HG03280 (cell line): ENCODE measurements at regions not wholly inside any gene's neighbourhood (a gene's known extent, or its start where the extent isn't known, plus 50 kb on each side); places are given as distances from the start of the nearest gene placed in this dataset.

Experiments
- ATAC-seq: cut with Tn5 transposase; IDR thresholded peaks from one replicate; pipeline ENCODE4 v1.9.1; 2021; ENCODE audit warnings: mild to moderate bottlenecking, moderate library complexity; ENCODE audit not compliant: unreplicated experiment

- ATAC-seq = no peak
Measured at GRCh38 chr10:30127120-30127541, 67.7 kb upstream of the JCAD start.

DNA sequence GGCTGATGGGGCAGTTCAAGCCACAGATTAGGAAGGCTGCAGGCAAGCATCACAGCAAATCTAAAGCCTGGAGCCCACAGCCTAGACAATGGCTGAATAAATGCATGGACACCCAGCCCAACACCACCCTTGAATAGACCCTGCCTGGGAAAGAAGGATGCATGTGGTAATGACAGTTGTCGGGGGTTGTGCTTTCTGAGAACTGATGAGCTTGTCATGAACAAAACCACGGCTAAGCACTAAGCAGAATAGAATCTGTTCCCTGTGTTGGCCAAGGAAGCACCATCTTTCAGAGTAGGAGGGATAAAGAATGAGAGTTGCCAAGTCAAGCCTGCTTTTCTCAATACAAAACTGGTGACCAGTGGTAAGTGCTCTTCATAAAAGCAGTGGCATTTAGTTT, 66.1 kb upstream of the JCAD start:
- ATAC-seq = no peak

GRCh38 chr10:30124704-30125103, 65.3 kb upstream of the JCAD start:
- no peak for ATAC-seq

- ATAC-seq = no peak
Measured at GRCh38 chr10:30121401-30121800, 62.0 kb upstream of the JCAD start.

GRCh38 chr10:30118590-30118989, 59.2 kb upstream of the JCAD start:
- ATAC-seq = no peak

DNA sequence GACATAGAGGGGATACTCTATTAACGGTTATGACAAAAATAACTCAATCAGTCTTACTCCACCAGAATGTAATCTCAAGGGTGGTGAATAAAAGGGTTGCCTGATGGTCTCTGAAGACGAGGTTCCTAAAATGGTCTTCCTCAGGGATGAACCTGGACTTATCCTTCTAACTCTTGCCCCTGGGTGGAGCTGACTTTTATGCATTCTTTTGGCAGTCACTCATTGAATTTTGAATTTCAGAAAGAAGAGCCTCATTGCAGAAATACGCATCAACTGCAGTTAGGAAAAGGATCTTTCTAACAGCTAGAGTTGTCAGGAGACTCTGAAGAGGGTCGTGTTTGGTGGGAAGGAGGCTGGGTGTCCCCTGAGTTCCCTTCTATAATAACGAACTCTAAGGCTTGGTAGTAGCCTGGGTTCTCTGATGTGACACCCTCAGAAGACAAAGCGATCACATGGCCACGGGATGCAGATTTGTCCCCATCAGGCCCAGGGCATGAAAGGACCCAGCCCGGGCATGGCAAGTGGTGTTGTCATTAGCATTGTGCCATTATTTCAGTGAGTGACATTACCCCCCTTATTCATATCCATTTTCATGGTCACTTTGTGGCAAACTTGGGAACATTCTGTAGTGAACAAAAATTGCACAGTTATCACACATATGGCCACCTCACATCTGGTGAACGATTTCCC, 58.6 kb upstream of the JCAD start:
- no peak for ATAC-seq

DNA sequence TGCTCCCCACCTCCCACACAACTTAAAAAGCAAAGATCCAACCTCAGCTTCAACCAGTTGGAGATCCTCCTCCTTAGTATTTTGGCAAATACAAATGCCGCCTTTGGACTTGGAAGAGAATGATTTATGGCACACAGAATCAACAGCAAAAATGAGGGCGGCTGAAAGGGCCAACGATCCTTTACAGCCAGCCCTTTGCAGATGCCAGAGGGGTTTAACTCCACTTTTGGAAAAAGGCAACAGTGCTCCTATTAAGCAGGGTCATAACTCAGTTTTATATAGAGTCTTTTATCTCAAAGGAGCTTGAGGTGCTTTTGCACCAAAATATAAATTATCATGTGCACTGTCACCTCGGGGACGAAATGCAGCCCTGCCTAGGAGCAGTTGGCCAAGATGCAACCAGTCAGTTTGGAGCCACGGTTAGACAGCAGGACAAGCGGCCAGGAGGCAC, 56.7 kb upstream of the JCAD start:
- no peak for ATAC-seq

DNA sequence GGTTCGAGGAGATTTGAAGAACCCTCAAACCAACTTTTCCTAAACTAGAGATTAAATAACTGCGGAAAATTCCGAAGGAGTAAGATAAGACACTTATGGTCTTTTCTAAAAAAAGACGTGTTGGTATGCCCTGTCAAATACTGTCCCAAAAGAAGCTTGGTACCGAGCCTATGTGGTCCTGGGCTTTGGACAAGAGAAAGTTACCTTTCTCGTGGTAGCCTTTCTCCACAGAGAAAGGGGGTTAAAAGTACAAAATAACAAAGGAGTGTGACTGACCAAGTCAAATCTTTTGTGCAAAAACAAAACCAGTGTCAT, 56.2 kb upstream of the JCAD start:
- ATAC-seq = no peak

GRCh38 chr10:30114881-30115625, 55.7 kb upstream of the JCAD start:
- no peak for ATAC-seq

DNA sequence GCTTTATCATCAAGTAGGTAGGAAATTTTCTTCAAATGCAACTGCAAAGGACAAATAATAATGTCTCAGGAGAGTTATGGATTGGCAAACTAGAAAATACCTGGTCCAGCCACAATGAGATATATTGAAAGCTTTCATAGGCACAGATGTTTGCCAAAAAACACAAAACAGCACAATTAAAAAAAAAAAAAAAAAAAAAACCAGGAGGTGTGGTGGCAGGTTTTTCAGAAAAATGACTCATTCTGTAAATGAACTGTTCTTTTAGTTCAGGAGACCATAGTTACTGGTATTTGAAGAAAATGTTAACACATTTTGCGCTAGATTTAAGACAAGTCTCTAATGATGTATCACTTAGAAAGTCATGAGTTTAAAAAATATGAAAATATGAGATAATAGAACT, 55.0 kb upstream of the JCAD start:
- no peak for ATAC-seq

- no peak for ATAC-seq
Measured at GRCh38 chr10:30111340-30112022, 52.1 kb upstream of the JCAD start.
